ENCODE measurements at regions not wholly inside any gene's neighbourhood (a gene's known extent, or its start where the extent isn't known, plus 50 kb on each side); places are given as distances from the start of the nearest gene placed in this dataset.

DNA sequence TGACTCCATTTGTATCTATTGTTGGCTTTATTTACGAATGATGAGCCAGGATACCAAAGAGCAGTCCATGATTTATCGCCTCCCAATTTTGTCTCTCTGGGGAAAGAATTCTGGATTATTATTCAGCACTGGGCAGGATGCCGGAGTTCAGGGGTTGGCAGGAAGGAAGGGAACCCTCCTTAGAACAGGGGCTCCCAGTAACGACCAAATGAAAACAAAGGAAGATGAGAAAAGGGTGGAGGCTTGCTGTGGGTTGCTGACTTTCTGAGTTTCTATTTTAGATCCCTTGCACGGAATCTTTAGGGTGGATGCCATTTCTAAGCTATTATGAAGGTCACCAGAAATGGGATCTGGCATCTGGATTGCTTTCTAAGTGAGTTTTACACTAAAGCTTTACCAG, 231.2 kb upstream of the LYPLAL1 start:
- TF ChIP-seq, protein P1, sequence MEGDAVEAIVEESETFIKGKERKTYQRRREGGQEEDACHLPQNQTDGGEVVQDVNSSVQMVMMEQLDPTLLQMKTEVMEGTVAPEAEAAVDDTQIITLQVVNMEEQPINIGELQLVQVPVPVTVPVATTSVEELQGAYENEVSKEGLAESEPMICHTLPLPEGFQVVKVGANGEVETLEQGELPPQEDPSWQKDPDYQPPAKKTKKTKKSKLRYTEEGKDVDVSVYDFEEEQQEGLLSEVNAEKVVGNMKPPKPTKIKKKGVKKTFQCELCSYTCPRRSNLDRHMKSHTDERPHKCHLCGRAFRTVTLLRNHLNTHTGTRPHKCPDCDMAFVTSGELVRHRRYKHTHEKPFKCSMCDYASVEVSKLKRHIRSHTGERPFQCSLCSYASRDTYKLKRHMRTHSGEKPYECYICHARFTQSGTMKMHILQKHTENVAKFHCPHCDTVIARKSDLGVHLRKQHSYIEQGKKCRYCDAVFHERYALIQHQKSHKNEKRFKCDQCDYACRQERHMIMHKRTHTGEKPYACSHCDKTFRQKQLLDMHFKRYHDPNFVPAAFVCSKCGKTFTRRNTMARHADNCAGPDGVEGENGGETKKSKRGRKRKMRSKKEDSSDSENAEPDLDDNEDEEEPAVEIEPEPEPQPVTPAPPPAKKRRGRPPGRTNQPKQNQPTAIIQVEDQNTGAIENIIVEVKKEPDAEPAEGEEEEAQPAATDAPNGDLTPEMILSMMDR (conservative IDR thresholded peaks at IDR 0.05; ENCODE audit: low read length) = no peak
- no peak for TF ChIP-seq EZH2phosphoT487 (IDR thresholded peaks at IDR 0.05; ENCODE audit: borderline replicate concordance, low read depth, low read length)

Data from OCI-LY7 (cell line).